Ovary (tissue), 7 donors: ENCODE measurements at regions not wholly inside any gene's neighbourhood (a gene's known extent, or its start where the extent isn't known, plus 50 kb on each side); places are given as distances from the start of the nearest gene placed in this dataset.

Experiments used
- DNase-seq, 5 donors: peaks; one replicate each; pipeline ENCODE4 v3.0.0-alpha.2; 2019 to 2020
- H3K27ac ChIP-seq, 2 donors: fragments of 200-600 bp; one replicate each; pipeline versions ENCODE4 v1.5.1 to v1.8.0; 2019 to 2022
- H3K27me3 ChIP-seq: fragments of 200-600 bp; one replicate; pipeline ENCODE4 v1.8.0; 2022
- H3K36me3 ChIP-seq: fragments of 200-600 bp; sonication (generic); one replicate; pipeline ENCODE4 v1.5.1; 2019
- H3K4me1 ChIP-seq: one replicate; pipeline ENCODE4 v1.8.1; 2013; ENCODE audit warnings: mild to moderate bottlenecking, moderate library complexity; ENCODE audit not compliant: insufficient read depth
- H3K4me3 ChIP-seq: fragments of 200-600 bp; sonication (generic); one replicate; pipeline ENCODE4 v1.5.1; 2017
- H3K9me3 ChIP-seq, 2 donors: fragments of 200-600 bp in 1 of 2; sonication (generic) in 1 of 2; one replicate each; pipeline versions ENCODE4 v1.5.1 to v1.8.1; 2013 to 2019; ENCODE audit warnings: mild to moderate bottlenecking in 1 of 2, moderate library complexity in 1 of 2
- EP300 ChIP-seq: sonication (generic); formaldehyde crosslinking; IDR thresholded peaks from one replicate; pipeline ENCODE4 v1.6.1; 2017; ENCODE audit warnings: antibody characterized with exemption
- POLR2A ChIP-seq: fragments of 450-650 bp; IDR thresholded peaks from one replicate; pipeline ENCODE4 v1.6.1; 2017; ENCODE audit warnings: antibody characterized with exemption, mild to moderate bottlenecking, moderate library complexity
- WGBS, 3 donors: extraction: QIAGEN DNeasy Blood & Tissue Kit in 1 of 3; methylation state at CpG; one replicate each; pipeline versions ENCODE4 v1.1.5 to v1.1.7; 2013 to 2017; 5-methylcytosine and 5-hydroxymethylcytosine counted together
- intact Hi-C, 4 donors: fragments of 100-400 bp; cut with DNase I; formaldehyde crosslinking; loops; one replicate each; pipeline versions ENCODE4 v1.11.0 to v1.15.1; 2022 to 2023
- TF ChIP-seq, protein P1 (sequence below), 3 donors: fragments of 450-650 bp in 2 of 3; fragments of 200-600 bp in 1 of 3; IDR thresholded peaks; one replicate each; pipeline versions ENCODE4 v1.5.1 to v1.8.0; 2016 to 2022; ENCODE audit warnings: antibody characterized with exemption in 3 of 3, mild to moderate bottlenecking in 1 of 3
- donor health status: DM: no; HTN: no; CAD: no; lungs with moderate emphysema.
- donor health status: DM: no; HTN: no; CAD: no.
- donor health status: Bipolar disorder and iron deficiency.
- donor health status: DM: no; HTN: no; CAD: no.
- donor health status: DM: yes; HTN: yes; CAD: no.

GRCh38 chr15:94105760-94106159 lies 125.6 kb upstream of the MCTP2 start:
- no peaks in the 10 kb centered on the region for H3K36me3 ChIP-seq
- no peaks in the 10 kb centered on the region for H3K27me3 ChIP-seq
- intact Hi-C loops, result no loop called here
- TF ChIP-seq EP300 (no peak), POLR2A (no peak)
- TF ChIP-seq, protein P1, sequence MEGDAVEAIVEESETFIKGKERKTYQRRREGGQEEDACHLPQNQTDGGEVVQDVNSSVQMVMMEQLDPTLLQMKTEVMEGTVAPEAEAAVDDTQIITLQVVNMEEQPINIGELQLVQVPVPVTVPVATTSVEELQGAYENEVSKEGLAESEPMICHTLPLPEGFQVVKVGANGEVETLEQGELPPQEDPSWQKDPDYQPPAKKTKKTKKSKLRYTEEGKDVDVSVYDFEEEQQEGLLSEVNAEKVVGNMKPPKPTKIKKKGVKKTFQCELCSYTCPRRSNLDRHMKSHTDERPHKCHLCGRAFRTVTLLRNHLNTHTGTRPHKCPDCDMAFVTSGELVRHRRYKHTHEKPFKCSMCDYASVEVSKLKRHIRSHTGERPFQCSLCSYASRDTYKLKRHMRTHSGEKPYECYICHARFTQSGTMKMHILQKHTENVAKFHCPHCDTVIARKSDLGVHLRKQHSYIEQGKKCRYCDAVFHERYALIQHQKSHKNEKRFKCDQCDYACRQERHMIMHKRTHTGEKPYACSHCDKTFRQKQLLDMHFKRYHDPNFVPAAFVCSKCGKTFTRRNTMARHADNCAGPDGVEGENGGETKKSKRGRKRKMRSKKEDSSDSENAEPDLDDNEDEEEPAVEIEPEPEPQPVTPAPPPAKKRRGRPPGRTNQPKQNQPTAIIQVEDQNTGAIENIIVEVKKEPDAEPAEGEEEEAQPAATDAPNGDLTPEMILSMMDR (IDR thresholded peaks at IDR 0.05), result no peak
- no peak overlapping the region for H3K27ac ChIP-seq
- no peak for DNase-seq
- H3K4me3 ChIP-seq, result no peak overlapping the region
- 49 to 63% (median 57%) methylated on average over 4 of the region's 4 CpGs for WGBS, 3 donors
- no peaks in the 10 kb centered on the region for H3K4me1 ChIP-seq
- no peaks in the 10 kb centered on the region for H3K9me3 ChIP-seq

DNA sequence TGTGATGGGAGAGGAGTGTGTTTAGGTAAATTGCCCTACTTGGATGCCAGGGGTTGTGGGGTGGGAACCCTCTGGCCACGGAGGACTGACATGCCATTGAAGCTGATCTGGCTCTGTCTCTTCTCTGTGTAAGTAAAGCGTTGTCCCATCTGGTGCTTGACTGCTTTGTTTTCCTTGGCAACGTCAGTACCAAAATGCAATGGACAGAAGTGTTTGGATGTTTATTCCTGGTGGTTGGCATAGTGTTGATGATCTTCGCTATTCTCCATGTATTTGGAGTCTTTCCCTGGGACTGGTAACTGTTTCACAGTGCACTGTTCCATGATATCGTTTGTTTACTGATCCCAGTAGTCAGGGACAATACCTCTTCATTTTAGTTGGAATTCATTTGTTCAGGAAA lies 130.5 kb upstream of the MCTP2 start:
- no peak for DNase-seq
- Histone ChIP-seq H3K36me3 (no peaks in the 10 kb centered on the region), H3K9me3 (no peaks in the 10 kb centered on the region), H3K4me3 (no peak overlapping the region), H3K27me3 (no peaks in the 10 kb centered on the region), H3K4me1 (no peaks in the 10 kb centered on the region), H3K27ac (no peak overlapping the region)
- TF ChIP-seq, protein P1 (IDR thresholded peaks at IDR 0.05), result no peak
- TF ChIP-seq POLR2A (no peak), EP300 (no peak)
- intact Hi-C loops, result no loop called here
- 52 to 55% (median 54%) methylated on average over 5 of the region's 5 CpGs for WGBS, 3 donors

- TF ChIP-seq POLR2A (no peak), EP300 (no peak)
- TF ChIP-seq, protein P1 (IDR thresholded peaks at IDR 0.05), result no peak
- Histone ChIP-seq H3K4me1 (no peaks in the 10 kb centered on the region), H3K27me3 (no peaks in the 10 kb centered on the region), H3K4me3 (no peak overlapping the region), H3K27ac (no peak overlapping the region), H3K36me3 (no peaks in the 10 kb centered on the region), H3K9me3 (no peaks in the 10 kb centered on the region)
- WGBS, 3 donors, result 88 to 95% (median 90%) methylated on average over 3 of the region's 3 CpGs
- no peak for DNase-seq
- intact Hi-C loops, result no loop called here
Measured at GRCh38 chr15:94099574-94099960, 131.8 kb upstream of the MCTP2 start.

DNA sequence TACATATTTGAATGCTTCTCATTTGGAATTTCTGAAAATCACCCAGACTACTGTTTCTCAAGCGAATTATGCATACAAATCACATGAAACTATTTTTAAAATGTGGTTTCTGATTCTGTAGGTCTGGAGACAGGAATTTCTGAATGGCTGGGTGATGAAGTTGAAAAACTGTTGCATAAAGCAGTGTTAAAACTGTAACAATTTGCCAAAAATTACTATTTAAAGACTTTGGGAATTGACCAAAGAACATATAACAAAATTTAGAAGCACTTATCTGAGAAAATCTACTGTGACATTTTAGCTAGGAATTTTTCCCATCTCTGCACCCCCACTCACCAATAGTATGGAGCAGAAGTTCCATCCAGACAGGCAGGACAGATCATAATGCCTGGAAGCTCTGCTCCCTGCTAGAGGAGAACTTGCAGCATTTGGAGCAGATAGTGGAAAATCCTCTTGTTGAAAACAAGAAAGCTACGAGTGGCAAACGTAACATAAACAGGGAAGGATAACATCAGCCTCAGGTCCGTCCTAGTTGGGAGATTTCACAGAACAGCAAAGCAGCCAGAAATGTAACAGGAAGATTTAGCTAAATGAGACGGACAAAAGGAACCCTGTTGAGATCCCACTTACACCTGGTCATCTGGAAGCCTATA lies 132.3 kb upstream of the MCTP2 start:
- Histone ChIP-seq H3K27ac (no peak overlapping the region), H3K4me1 (no peaks in the 10 kb centered on the region), H3K9me3 (no peaks in the 10 kb centered on the region), H3K4me3 (no peak overlapping the region), H3K27me3 (no peaks in the 10 kb centered on the region), H3K36me3 (no peaks in the 10 kb centered on the region)
- 39 to 47% (median 42%) methylated on average over 5 of the region's 5 CpGs for WGBS, 3 donors
- TF ChIP-seq, protein P1 (IDR thresholded peaks at IDR 0.05), result no peak
- TF ChIP-seq EP300 (no peak), POLR2A (no peak)
- DNase-seq, result no peak
- intact Hi-C loops, result no loop called here
